ENCODE measurements at regions not wholly inside any gene's neighbourhood (a gene's known extent, or its start where the extent isn't known, plus 50 kb on each side); places are given as distances from the start of the nearest gene placed in this dataset.
"Not testable (repeated sequence)": the region's sequence is repeated elsewhere in the genome, so short reads cannot be mapped to it uniquely, and the experiment has no call there.

DNA sequence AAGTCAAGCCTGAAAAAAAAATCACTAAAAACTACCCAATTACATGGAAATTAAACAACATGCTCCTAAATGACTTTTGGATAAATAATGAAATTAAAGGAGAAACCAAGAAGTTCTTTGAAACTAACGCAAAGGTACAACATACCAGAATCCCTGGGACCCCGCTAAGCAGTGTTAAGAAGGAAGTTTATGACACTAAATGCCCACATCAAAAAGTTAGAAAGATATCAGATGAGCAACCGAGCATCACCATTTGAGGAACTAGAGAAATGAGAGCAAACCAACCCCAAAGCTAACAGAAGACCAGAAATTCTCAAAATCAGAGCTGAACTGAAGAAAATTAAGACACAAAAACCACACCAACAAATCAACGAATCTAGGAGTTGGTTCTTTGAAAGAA is 173.5 kb downstream of the ZFY start:
- TF ChIP-seq, protein P1, sequence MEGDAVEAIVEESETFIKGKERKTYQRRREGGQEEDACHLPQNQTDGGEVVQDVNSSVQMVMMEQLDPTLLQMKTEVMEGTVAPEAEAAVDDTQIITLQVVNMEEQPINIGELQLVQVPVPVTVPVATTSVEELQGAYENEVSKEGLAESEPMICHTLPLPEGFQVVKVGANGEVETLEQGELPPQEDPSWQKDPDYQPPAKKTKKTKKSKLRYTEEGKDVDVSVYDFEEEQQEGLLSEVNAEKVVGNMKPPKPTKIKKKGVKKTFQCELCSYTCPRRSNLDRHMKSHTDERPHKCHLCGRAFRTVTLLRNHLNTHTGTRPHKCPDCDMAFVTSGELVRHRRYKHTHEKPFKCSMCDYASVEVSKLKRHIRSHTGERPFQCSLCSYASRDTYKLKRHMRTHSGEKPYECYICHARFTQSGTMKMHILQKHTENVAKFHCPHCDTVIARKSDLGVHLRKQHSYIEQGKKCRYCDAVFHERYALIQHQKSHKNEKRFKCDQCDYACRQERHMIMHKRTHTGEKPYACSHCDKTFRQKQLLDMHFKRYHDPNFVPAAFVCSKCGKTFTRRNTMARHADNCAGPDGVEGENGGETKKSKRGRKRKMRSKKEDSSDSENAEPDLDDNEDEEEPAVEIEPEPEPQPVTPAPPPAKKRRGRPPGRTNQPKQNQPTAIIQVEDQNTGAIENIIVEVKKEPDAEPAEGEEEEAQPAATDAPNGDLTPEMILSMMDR (IDR thresholded peaks at IDR 0.05) = not testable (repeated sequence)
- TF ChIP-seq POLR2A (IDR thresholded peaks at IDR 0.05) = not testable (repeated sequence)
